ENCODE measurements at regions not wholly inside any gene's neighbourhood (a gene's known extent, or its start where the extent isn't known, plus 50 kb on each side); places are given as distances from the start of the nearest gene placed in this dataset.
A peak's percentile ranks its signal among the peaks of the same experiment; 100 is the strongest.
"Not testable (repeated sequence)": the region's sequence is repeated elsewhere in the genome, so short reads cannot be mapped to it uniquely, and the experiment has no call there.

DNA sequence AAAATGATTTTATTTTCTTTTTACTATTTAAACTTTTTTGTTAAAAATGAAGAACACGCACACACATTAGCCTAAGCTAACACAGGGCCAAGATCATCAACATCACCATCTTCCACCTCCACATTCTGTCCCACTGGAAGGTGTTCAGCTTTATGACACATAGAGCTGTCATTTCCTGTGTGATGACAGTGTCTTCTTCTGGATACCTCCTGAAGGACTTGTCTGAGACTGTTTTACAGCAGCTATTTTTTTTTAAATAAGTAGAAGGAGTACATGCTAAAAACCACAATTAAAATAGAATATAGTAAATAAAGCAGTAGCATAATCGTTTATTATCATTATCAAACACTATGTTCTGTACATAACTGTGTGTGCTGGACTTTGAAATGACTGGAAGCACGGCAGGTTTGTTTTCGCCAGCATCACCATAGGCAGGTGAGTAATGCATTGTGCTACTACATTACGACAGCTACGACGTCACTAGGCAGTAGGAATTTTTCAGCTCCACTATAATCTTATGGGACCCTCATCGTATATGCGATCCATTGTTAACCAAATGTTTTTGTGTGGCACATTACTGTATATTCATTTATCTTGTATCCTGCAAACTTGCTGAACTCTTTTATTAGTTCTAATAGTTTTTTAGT is 72.8 kb downstream of the KLF15 start:
- Histone ChIP-seq H3K27me3 (no peaks in the 10 kb centered on the region), H3K36me3 (no peaks in the 10 kb centered on the region), H3K27ac (no peak overlapping the region), H3K4me1 (peaks cover 9 to 35% (median 16%) of the 10 kb centered on the region in 3 donors), H3K4me3 (no peak overlapping the region), H3K9me3 (no peaks in the 10 kb centered on the region)
- TF ChIP-seq POLR2AphosphoS5 (IDR thresholded peaks at IDR 0.05) = no peak
- TF ChIP-seq, protein P1, sequence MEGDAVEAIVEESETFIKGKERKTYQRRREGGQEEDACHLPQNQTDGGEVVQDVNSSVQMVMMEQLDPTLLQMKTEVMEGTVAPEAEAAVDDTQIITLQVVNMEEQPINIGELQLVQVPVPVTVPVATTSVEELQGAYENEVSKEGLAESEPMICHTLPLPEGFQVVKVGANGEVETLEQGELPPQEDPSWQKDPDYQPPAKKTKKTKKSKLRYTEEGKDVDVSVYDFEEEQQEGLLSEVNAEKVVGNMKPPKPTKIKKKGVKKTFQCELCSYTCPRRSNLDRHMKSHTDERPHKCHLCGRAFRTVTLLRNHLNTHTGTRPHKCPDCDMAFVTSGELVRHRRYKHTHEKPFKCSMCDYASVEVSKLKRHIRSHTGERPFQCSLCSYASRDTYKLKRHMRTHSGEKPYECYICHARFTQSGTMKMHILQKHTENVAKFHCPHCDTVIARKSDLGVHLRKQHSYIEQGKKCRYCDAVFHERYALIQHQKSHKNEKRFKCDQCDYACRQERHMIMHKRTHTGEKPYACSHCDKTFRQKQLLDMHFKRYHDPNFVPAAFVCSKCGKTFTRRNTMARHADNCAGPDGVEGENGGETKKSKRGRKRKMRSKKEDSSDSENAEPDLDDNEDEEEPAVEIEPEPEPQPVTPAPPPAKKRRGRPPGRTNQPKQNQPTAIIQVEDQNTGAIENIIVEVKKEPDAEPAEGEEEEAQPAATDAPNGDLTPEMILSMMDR (IDR thresholded peaks at IDR 0.05) = no peak
- no peak for TF ChIP-seq EP300 (IDR thresholded peaks at IDR 0.05)
- no peak for TF ChIP-seq POLR2A (IDR thresholded peaks at IDR 0.05)
- no peak for ATAC-seq
- 82 to 87% methylated on average over 9 of the region's 9 CpGs for WGBS, 2 donors (ENCODE audit: low coverage in 1 of 2)

DNA sequence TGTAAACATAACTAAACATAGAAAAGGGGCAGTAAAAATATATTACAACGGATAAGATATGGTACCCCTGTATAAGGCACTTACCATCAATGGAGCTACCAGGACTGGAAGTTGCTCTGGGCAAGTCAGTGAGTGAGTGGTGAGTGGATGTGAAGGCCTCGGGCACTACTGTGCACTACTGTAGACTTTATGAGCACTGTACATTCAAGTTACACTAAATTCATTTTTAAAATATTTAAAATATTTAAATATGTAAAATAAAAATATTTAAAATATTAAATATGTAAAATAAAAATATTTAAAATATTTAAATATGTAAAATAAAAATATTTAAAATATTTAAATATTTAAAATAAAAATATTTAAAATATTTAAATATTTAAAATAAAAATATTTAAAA is 73.6 kb downstream of the KLF15 start:
- peaks cover 9 to 28% (median 16%) of the 10 kb centered on the region in 3 donors for H3K4me1 ChIP-seq
- WGBS, 2 donors (ENCODE audit: low coverage in 1 of 2) = 83 to 84% methylated on average over 2 of the region's 2 CpGs
- not testable (repeated sequence) for H3K4me3 ChIP-seq, H3K27ac ChIP-seq, ATAC-seq, H3K36me3 ChIP-seq, H3K9me3 ChIP-seq, H3K27me3 ChIP-seq

DNA sequence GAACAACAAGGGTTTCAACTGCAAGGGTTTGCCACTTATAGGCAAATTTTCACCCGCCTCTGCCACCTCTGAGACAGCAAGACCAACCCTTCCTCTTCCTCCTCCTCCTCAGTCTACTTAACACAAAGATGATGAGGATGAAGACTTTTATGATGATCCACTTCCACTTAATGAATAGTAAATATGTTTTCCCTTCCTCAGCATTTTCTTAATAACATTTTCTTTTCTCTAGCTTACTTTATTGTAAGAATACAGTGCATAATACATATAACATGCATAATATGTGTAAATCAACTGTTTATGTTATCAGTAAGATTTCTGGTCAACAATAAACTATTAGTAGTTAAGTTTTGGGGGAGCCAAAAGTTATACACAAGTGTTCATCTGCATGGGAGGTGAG is 77.4 kb downstream of the KLF15 start:
- WGBS, 2 donors (ENCODE audit: low coverage in 1 of 2) = 100% methylated on average over 1 of the region's 1 CpG; no CpG with 5 or more reads in 1 of the 2 donors
- H3K27ac ChIP-seq = no peak overlapping the region
- no peaks in the 10 kb centered on the region for H3K4me1 ChIP-seq
- H3K36me3 ChIP-seq = no peaks in the 10 kb centered on the region
- ATAC-seq = no peak
- no peaks in the 10 kb centered on the region for H3K9me3 ChIP-seq
- no peaks in the 10 kb centered on the region for H3K27me3 ChIP-seq
- H3K4me3 ChIP-seq = no peak overlapping the region
- TF ChIP-seq POLR2AphosphoS5 (IDR thresholded peaks at IDR 0.05) (no peak), POLR2A (IDR thresholded peaks at IDR 0.05) (no peak), EP300 (IDR thresholded peaks at IDR 0.05) (no peak)
- TF ChIP-seq, protein P1 (IDR thresholded peaks at IDR 0.05) = no peak

DNA sequence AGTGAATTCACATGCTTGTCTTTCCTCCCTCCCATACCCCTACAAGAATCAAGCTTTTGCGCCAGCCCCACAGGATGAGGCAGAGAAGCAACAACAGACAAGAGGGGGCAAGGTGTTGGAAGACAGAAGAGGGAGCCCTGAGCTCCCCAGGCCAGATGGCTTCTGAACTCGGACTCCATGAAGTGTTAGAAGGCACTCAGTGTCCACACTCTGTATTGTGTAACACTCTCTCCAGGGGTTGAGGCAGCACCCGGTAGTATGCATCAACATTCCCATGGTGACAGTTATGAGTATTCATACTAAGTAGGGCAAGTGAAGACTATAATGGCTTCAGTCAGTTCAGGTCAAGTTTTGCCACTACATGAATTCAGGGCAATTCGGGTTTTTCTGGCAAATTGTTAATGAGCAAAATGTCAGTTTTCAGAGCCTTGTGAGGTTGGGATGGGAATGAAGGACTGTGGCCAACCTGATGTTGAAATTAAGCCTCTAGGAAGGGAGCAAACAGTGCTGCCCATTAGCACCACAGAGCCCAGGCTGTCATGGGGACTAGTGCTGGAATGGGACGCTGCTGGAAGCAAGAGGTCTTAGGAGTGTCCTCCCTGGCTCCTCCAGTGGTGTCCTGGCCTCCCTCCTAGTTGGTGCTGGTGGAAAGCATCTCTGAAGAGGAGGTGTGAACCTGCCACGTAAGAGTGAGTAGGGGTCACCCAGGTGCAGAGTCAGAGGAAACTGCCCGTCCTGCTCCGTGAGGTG is 79.4 kb downstream of the KLF15 start:
- peak; percentile 69 for ATAC-seq
- Histone ChIP-seq H3K9me3 (no peaks in the 10 kb centered on the region), H3K27ac (no peak overlapping the region), H3K27me3 (no peaks in the 10 kb centered on the region), H3K4me3 (no peak overlapping the region), H3K36me3 (no peaks in the 10 kb centered on the region), H3K4me1 (no peaks in the 10 kb centered on the region)
- 77% methylated on average over 4 of the region's 8 CpGs; no CpG with 5 or more reads in 1 of the 2 donors for WGBS, 2 donors (ENCODE audit: low coverage in 1 of 2)
- TF ChIP-seq POLR2A (IDR thresholded peaks at IDR 0.05) (no peak), POLR2AphosphoS5 (IDR thresholded peaks at IDR 0.05) (no peak), EP300 (IDR thresholded peaks at IDR 0.05) (no peak)
- TF ChIP-seq, protein P1 (IDR thresholded peaks at IDR 0.05) = no peak

DNA sequence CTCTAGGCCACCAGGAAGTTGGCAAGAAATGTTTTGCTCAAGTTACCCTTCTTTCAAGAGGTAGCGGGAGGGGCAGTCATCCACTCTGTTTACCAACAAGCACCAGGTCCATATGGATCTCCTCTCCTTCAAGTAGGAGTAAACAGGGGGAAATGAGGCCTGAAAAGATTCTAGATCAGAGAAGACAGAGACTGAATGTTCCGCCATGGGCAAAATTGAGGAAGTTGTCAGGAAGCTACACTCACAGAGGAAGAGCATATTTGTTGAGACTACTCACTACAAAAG is 81.6 kb downstream of the KLF15 start:
- H3K9me3 ChIP-seq = no peaks in the 10 kb centered on the region
- TF ChIP-seq, protein P1 (IDR thresholded peaks at IDR 0.05) = no peak
- TF ChIP-seq POLR2AphosphoS5 (IDR thresholded peaks at IDR 0.05) (no peak), POLR2A (IDR thresholded peaks at IDR 0.05) (no peak), EP300 (IDR thresholded peaks at IDR 0.05) (no peak)
- WGBS, 2 donors (ENCODE audit: low coverage in 1 of 2) = 88 to 100% methylated on average over 1 to 2 of the region's 2 CpGs
- H3K4me1 ChIP-seq = peaks cover 2 to 21% (median 4%) of the 10 kb centered on the region in 3 donors
- ATAC-seq = no peak
- H3K27me3 ChIP-seq = no peaks in the 10 kb centered on the region
- H3K27ac ChIP-seq = no peak overlapping the region
- H3K36me3 ChIP-seq = no peaks in the 10 kb centered on the region
- H3K4me3 ChIP-seq = no peak overlapping the region

All from gastroesophageal sphincter (tissue), 4 donors.